PC-9 (cell line): ENCODE measurements at regions not wholly inside any gene's neighbourhood (a gene's known extent, or its start where the extent isn't known, plus 50 kb on each side); places are given as distances from the start of the nearest gene placed in this dataset.

Experiments used
- BruUV-seq: library from RNA; stranded (reverse); fragments of 400-500 nt; replicated peaks from 2 replicates; lab custom pipeline; 2021; lab: Mats Ljungman, UMichigan
- CTCF ChIA-PET: fragments of 300-600 bp; sonication (Branson Sonifier 250); formaldehyde crosslinking; loops from one replicate; lab custom pipeline; 2022; ENCODE audit warnings: antibody characterized with exemption; lab: Charles Lee
- POLR2A ChIA-PET: fragments of 300-600 bp; sonication (Branson Sonifier 250); formaldehyde crosslinking; loops from one replicate; lab custom pipeline; 2022; ENCODE audit warnings: antibody characterized with exemption; ENCODE audit not compliant: unreplicated experiment; lab: Charles Lee
- DNase-seq, 2 experiments: peaks; one replicate each; pipeline versions ENCODE4 v3.0.0 to v3.0.0-alpha.2; 2015 to 2022; ENCODE audit warnings: mixed read lengths in 1 of 2
- H2AFZ ChIP-seq: fragments of 200-600 bp; sonication (generic); 2 replicates; pipeline ENCODE4 v1.8.1; 2017; ENCODE audit warnings: antibody characterized with exemption
- H3F3A ChIP-seq: fragments of 200-600 bp; sonication (generic); 2 replicates; pipeline ENCODE4 v1.8.1; 2017; ENCODE audit warnings: antibody characterized with exemption, mild to moderate bottlenecking, low read depth; ENCODE audit not compliant: insufficient read depth
- H3K27ac ChIP-seq: fragments of 200-600 bp; sonication (generic); 2 replicates; pipeline ENCODE4 v1.6.1; 2016; ENCODE audit warnings: mixed run types
- H3K27me3 ChIP-seq: fragments of 200-600 bp; sonication (generic); 2 replicates; pipeline ENCODE4 v1.6.1; 2016; ENCODE audit warnings: low read depth, mixed run types; ENCODE audit not compliant: insufficient read depth
- H3K36me3 ChIP-seq: fragments of 200-600 bp; sonication (generic); 2 replicates; pipeline ENCODE4 v1.6.1; 2016; ENCODE audit warnings: low read depth, mixed run types
- H3K4me1 ChIP-seq: fragments of 200-600 bp; sonication (generic); replicated peaks from 2 replicates; pipeline ENCODE4 v1.6.1; 2016; ENCODE audit warnings: mixed run types; ENCODE audit not compliant: insufficient read depth
- H3K4me2 ChIP-seq: fragments of 200-600 bp; sonication (generic); 2 replicates; pipeline ENCODE4 v1.6.1; 2017; ENCODE audit warnings: mixed run types
- H3K4me3 ChIP-seq: fragments of 200-600 bp; sonication (generic); 2 replicates; pipeline ENCODE4 v1.6.1; 2016; ENCODE audit warnings: mixed run types
- H3K79me2 ChIP-seq: fragments of 200-600 bp; sonication (generic); 2 replicates; pipeline ENCODE4 v1.6.1; 2017; ENCODE audit warnings: low read depth, mixed run types
- H3K9me2 ChIP-seq: fragments of 200-600 bp; sonication (generic); 2 replicates; pipeline ENCODE4 v1.8.1; 2017; ENCODE audit warnings: mild to moderate bottlenecking; ENCODE audit not compliant: insufficient read depth
- H3K9me3 ChIP-seq: fragments of 200-600 bp; sonication (generic); 2 replicates; pipeline ENCODE4 v1.8.1; 2016; ENCODE audit warnings: low read depth; ENCODE audit not compliant: insufficient read depth
- H4K20me1 ChIP-seq: fragments of 200-600 bp; sonication (generic); 2 replicates; pipeline ENCODE4 v1.8.1; 2017; ENCODE audit not compliant: insufficient read depth
- CTCF ChIP-seq: fragments of 200-600 bp; sonication (generic); conservative IDR thresholded peaks from 2 replicates; pipeline ENCODE4 v1.6.1; 2017; ENCODE audit warnings: mixed run types, antibody characterized with exemption, mild to moderate bottlenecking, moderate library complexity
- EZH2 ChIP-seq: fragments of 200-600 bp; sonication (generic); IDR thresholded peaks from 2 replicates; pipeline ENCODE4 v1.8.0; 2017; ENCODE audit warnings: antibody characterized with exemption, low read depth
- intact Hi-C: fragments of 100-400 bp; cut with micrococcal nuclease; formaldehyde crosslinking; loops from one replicate; pipeline ENCODE4 v1.10.0; 2022; ENCODE audit not compliant: unreplicated experiment

- POLR2A ChIA-PET = no interaction called here
- Histone ChIP-seq H3F3A (no peaks in the 10 kb centered on the region), H3K79me2 (no peaks in the 10 kb centered on the region), H3K4me2 (no peak overlapping the region), H3K27me3 (no peaks in the 10 kb centered on the region), H4K20me1 (no peaks in the 10 kb centered on the region), H3K9me3 (no peaks in the 10 kb centered on the region), H3K27ac (no peak overlapping the region), H3K36me3 (no peaks in the 10 kb centered on the region), H3K4me1 (no peaks in the 10 kb centered on the region), H2AFZ (no peak overlapping the region), H3K9me2 (no peaks in the 10 kb centered on the region), H3K4me3 (no peak overlapping the region)
- CTCF ChIA-PET = no interaction called here
- BruUV-seq = no TSS peak
- no peak for DNase-seq
- intact Hi-C loops = no loop called here
- TF ChIP-seq EZH2 (no peak), CTCF (no peak)
These were observed 580.9 kb downstream of the SOX5 start for GRCh38 chr12:23368590-23368989.

GRCh38 chr12:23375621-23376020 lies 573.8 kb downstream of the SOX5 start:
- TF ChIP-seq CTCF = no peak
- TF ChIP-seq EZH2 = no peak
- ChIA-PET CTCF (no interaction called here), POLR2A (no interaction called here)
- Histone ChIP-seq H3K27me3 (no peaks in the 10 kb centered on the region), H4K20me1 (no peaks in the 10 kb centered on the region), H3K79me2 (no peaks in the 10 kb centered on the region), H3K9me3 (no peaks in the 10 kb centered on the region), H3K27ac (no peak overlapping the region), H3K4me3 (no peak overlapping the region), H3F3A (no peaks in the 10 kb centered on the region), H2AFZ (no peak overlapping the region), H3K4me2 (no peak overlapping the region), H3K4me1 (no peaks in the 10 kb centered on the region), H3K9me2 (no peaks in the 10 kb centered on the region), H3K36me3 (no peaks in the 10 kb centered on the region)
- intact Hi-C loops = no loop called here
- no TSS peak for BruUV-seq
- DNase-seq = no peak

DNA sequence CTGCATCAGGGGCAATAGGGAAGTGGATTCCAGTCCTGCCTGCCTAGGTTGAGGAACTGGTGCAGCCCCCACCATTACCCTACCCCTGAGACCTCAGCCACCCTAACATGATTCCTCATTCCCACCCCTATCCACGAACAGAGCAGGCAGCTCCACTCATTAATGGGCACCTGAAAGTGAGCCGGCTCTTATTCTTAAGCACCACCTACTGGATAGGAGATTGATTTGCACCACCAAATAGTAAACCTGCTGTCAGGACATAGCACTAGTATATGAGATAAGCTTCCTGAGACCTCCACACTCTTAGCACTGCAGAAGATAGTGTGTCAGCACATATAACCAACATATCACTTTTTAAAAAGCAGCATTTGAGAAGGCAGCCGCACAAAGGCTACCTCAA lies 573.2 kb downstream of the SOX5 start:
- Histone ChIP-seq H3F3A (no peaks in the 10 kb centered on the region), H3K4me3 (no peak overlapping the region), H3K9me3 (no peaks in the 10 kb centered on the region), H3K9me2 (no peaks in the 10 kb centered on the region), H3K27ac (no peak overlapping the region), H3K36me3 (no peaks in the 10 kb centered on the region), H2AFZ (no peak overlapping the region), H3K79me2 (no peaks in the 10 kb centered on the region), H3K27me3 (no peaks in the 10 kb centered on the region), H3K4me1 (no peaks in the 10 kb centered on the region), H4K20me1 (no peaks in the 10 kb centered on the region), H3K4me2 (no peak overlapping the region)
- no peak for TF ChIP-seq EZH2
- TF ChIP-seq CTCF = no peak
- intact Hi-C loops = no loop called here
- POLR2A ChIA-PET = no interaction called here
- CTCF ChIA-PET = no interaction called here
- no TSS peak for BruUV-seq
- DNase-seq = no peak
